K562 (cell line): ENCODE measurements at regions not wholly inside any gene's neighbourhood (a gene's known extent, or its start where the extent isn't known, plus 50 kb on each side); places are given as distances from the start of the nearest gene placed in this dataset.

ENCODE experiments used
- ATAC-seq: fragments of 200-7000 bp; cut with Tn5 transposase; 3 replicates; pipeline ENCODE4 v1.9.1; 2020; ENCODE audit warnings: moderate library complexity
- BruUV-seq: library from RNA; stranded (reverse); fragments of 400-500 nt; replicated peaks from 2 replicates; lab custom pipeline; 2021; lab: Mats Ljungman, UMichigan
- CTCF ChIA-PET: fragments of 300-600 bp; formaldehyde crosslinking; extraction: SDS; loops from one replicate; lab custom pipeline; 2021; ENCODE audit warnings: low intra/inter-chr PET ratio; lab: Yijun Ruan, JAX
- POLR2A ChIA-PET: fragments of 300-600, 350-650 bp; sonication (Branson Sonifier 250); formaldehyde crosslinking; extraction: SDS; loops from one replicate; lab custom pipeline; 2021; ENCODE audit warnings: antibody characterized with exemption, inconsistent platforms; lab: Yijun Ruan, JAX
- DNase-seq, 4 experiments: peaks; one replicate each; pipeline versions ENCODE4 v3.0.0 to v3.0.0-alpha.2; 2011 to 2018; ENCODE audit warnings: low spot score in 3 of 4, mixed read lengths in 3 of 4; ENCODE audit errors: extremely low read depth in 1 of 4
- FAIRE-seq: peaks from 2 replicates; lab custom pipeline; 2011; peaks lifted over from hg19 to GRCh38; lab: Jason Lieb, UNC
- H2AFZ ChIP-seq: 2 replicates; pipeline ENCODE4 v1.6.0; 2011; ENCODE audit warnings: low read depth, low read length, control low read depth, inconsistent platforms
- H3K27ac ChIP-seq: fragments of 200-600 bp; 3 replicates; pipeline ENCODE4 v1.8.0; 2011; ENCODE audit warnings: low read depth, mild to moderate bottlenecking, control low read depth, inconsistent platforms, low read length, moderate library complexity, mixed read lengths; ENCODE audit errors: extremely low read depth
- H3K27me3 ChIP-seq, 2 experiments: fragments of 300-600 bp in 1 of 2; 2 replicates in 1 of 2; 3 replicates in 1 of 2; pipeline versions ENCODE4 v1.6.0 to v1.8.0; 2011; ENCODE audit warnings: inconsistent platforms in 2 of 2, low read length in 2 of 2, mild to moderate bottlenecking in 1 of 2, mixed read lengths in 1 of 2, moderate library complexity in 1 of 2; ENCODE audit not compliant: control insufficient read depth in 2 of 2, insufficient read depth in 2 of 2
- H3K36me3 ChIP-seq: fragments of 300-600 bp; 3 replicates; pipeline ENCODE4 v1.8.0; 2011; ENCODE audit warnings: mild to moderate bottlenecking, low read length, inconsistent platforms; ENCODE audit not compliant: control insufficient read depth, insufficient read depth
- H3K4me1 ChIP-seq, 2 experiments: fragments of 200-600 bp in 1 of 2; replicated peaks in 1 of 2; 2 replicates in 1 of 2; 3 replicates in 1 of 2; pipeline versions ENCODE4 v1.5.1 to v1.8.0; 2011; ENCODE audit warnings: inconsistent platforms in 2 of 2, low read length in 2 of 2, mild to moderate bottlenecking in 1 of 2, mixed read lengths in 1 of 2, moderate library complexity in 1 of 2; ENCODE audit not compliant: control insufficient read depth in 2 of 2, insufficient read depth in 2 of 2
- H3K4me2 ChIP-seq: 2 replicates; pipeline ENCODE4 v1.6.1; 2011; ENCODE audit warnings: low read length, control low read depth, inconsistent platforms, mixed read lengths; ENCODE audit not compliant: insufficient read depth
- H3K4me3 ChIP-seq: fragments of 200-600 bp; sonication (generic), shearing (Covaris generic); 2 replicates; pipeline ENCODE4 v1.5.1; 2016; ENCODE audit warnings: control low read depth, inconsistent platforms
- H3K79me2 ChIP-seq: fragments of 200-600 bp; 3 replicates; pipeline ENCODE4 v1.8.0; 2011; ENCODE audit warnings: low read length, inconsistent platforms; ENCODE audit not compliant: control insufficient read depth, insufficient read depth
- H3K9ac ChIP-seq, 2 experiments: 2 replicates each; pipeline versions ENCODE4 v1.6.0 to v1.6.1; 2011; ENCODE audit warnings: low read depth in 2 of 2, low read length in 2 of 2, control low read depth in 1 of 2, inconsistent platforms in 1 of 2, mild to moderate bottlenecking in 1 of 2, mixed read lengths in 1 of 2; ENCODE audit not compliant: insufficient read depth in 1 of 2
- H3K9me1 ChIP-seq: one replicate; pipeline ENCODE4 v1.6.0; 2011; ENCODE audit warnings: inconsistent platforms, mild to moderate bottlenecking, low read length, moderate library complexity; ENCODE audit not compliant: control insufficient read depth, insufficient read depth
- H3K9me3 ChIP-seq: replicated peaks from 2 replicates; pipeline ENCODE4 v1.5.1; 2011; ENCODE audit warnings: low read depth, low read length, inconsistent platforms; ENCODE audit not compliant: control insufficient read depth, insufficient read depth
- H4K20me1 ChIP-seq: replicated peaks from 2 replicates; pipeline ENCODE4 v1.6.1; 2011; ENCODE audit warnings: low read length, inconsistent platforms, mixed read lengths; ENCODE audit not compliant: control insufficient read depth, insufficient read depth
- ARHGAP35 ChIP-seq: fragments of 450-650 bp; IDR thresholded peaks from 2 replicates; pipeline ENCODE4 v1.6.1; 2018; ENCODE audit not compliant: partially characterized antibody
- CAMTA2 ChIP-seq: fragments of 250-450 bp; sonication (Bioruptor Pico); conservative IDR thresholded peaks from 2 replicates; pipeline ENCODE4 v1.5.1; 2022
- CBX2 ChIP-seq: fragments of 200-600 bp; sonication (generic); IDR thresholded peaks from one replicate; pipeline ENCODE4 v1.6.1; 2012; ENCODE audit warnings: mild to moderate bottlenecking, low read length, inconsistent platforms; ENCODE audit not compliant: insufficient read depth, poor library complexity, severe bottlenecking
- CEBPB ChIP-seq: fragments of 450-650 bp; IDR thresholded peaks from 2 replicates; pipeline ENCODE4 v1.6.1; 2016; ENCODE audit warnings: missing genetic modification characterization, missing compliant biosample characterization
- KLF10 ChIP-seq: fragments of 250-450 bp; sonication (Bioruptor Pico); IDR thresholded peaks from 2 replicates; pipeline ENCODE4 v1.6.1; 2021; ENCODE audit warnings: matching md5 sums
- NBN ChIP-seq: fragments of 450-650 bp; IDR thresholded peaks from 2 replicates; pipeline ENCODE4 v1.6.1; 2016; ENCODE audit warnings: low read depth, mild to moderate bottlenecking
- NR1H2 ChIP-seq: sonication (generic); formaldehyde crosslinking; IDR thresholded peaks from 2 replicates; pipeline ENCODE4 v1.4.0; 2020; ENCODE audit warnings: mild to moderate bottlenecking, missing genetic modification reagents
- POU5F1 ChIP-seq: fragments of 150-350 bp; IDR thresholded peaks from 2 replicates; pipeline ENCODE4 v1.6.1; 2014; ENCODE audit warnings: borderline replicate concordance, low read length, low read depth, mild to moderate bottlenecking; ENCODE audit not compliant: partially characterized antibody
- RB1 ChIP-seq: fragments of 450-650 bp; IDR thresholded peaks from 2 replicates; pipeline ENCODE4 v1.6.1; 2017; ENCODE audit warnings: low read depth, mild to moderate bottlenecking
- RBM22 ChIP-seq: fragments of 200-400 bp; formaldehyde crosslinking; IDR thresholded peaks from 2 replicates; pipeline ENCODE4 v1.6.1; 2018; ENCODE audit warnings: low read length, low read depth; ENCODE audit not compliant: poor library complexity, severe bottlenecking
- RNF2 ChIP-seq: sonication (generic); IDR thresholded peaks from 2 replicates; pipeline ENCODE4 v1.6.1; 2016
- TAF7 ChIP-seq: fragments of 450-650 bp; IDR thresholded peaks from 2 replicates; pipeline ENCODE4 v1.6.1; 2016; ENCODE audit warnings: missing genetic modification characterization, missing compliant biosample characterization
- TRIM24 ChIP-seq, 2 experiments: fragments of 450-650 bp; IDR thresholded peaks; 2 replicates each; pipeline ENCODE4 v1.6.1; 2016
- YY1 ChIP-seq, 3 experiments: IDR thresholded peaks; 2 replicates each; pipeline ENCODE4 v1.6.1; 2011; ENCODE audit warnings: low read length in 2 of 3, mild to moderate bottlenecking in 2 of 3, moderate library complexity in 2 of 3, borderline replicate concordance in 1 of 3, control low read depth in 1 of 3, low read depth in 1 of 3; ENCODE audit not compliant: insufficient read depth in 3 of 3, insufficient replicate concordance in 2 of 3, control insufficient read depth in 1 of 3, insufficient read length in 1 of 3; ENCODE audit errors: extremely low read depth in 1 of 3
- ZNF324 ChIP-seq: fragments of 250-450 bp; sonication (Bioruptor Pico); IDR thresholded peaks from 2 replicates; pipeline ENCODE4 v1.4.0; 2020; ENCODE audit warnings: mild to moderate bottlenecking
- ZNF445 ChIP-seq: fragments of 250-450 bp; sonication (Bioruptor Pico); IDR thresholded peaks from 2 replicates; pipeline ENCODE4 v1.4.0; 2020; ENCODE audit warnings: low read depth, mild to moderate bottlenecking, moderate library complexity
- ZNF57 ChIP-seq: fragments of 450-650 bp; formaldehyde crosslinking; IDR thresholded peaks from 2 replicates; pipeline ENCODE4 v1.4.0; 2020; ENCODE audit warnings: mild to moderate bottlenecking, moderate library complexity
- ZNF75A ChIP-seq: fragments of 450-650 bp; formaldehyde crosslinking; IDR thresholded peaks from 2 replicates; pipeline ENCODE4 v1.4.0; 2020; ENCODE audit warnings: mild to moderate bottlenecking
- WGBS: fragments of 100-300 bp; shearing (Covaris generic); methylation state at CpG from one replicate; pipeline ENCODE4 v1.1.6; 2016; ENCODE audit warnings: low coverage, mixed read lengths; ENCODE audit not compliant: insufficient coverage; ENCODE audit errors: missing lambda C conversion rate; 5-methylcytosine and 5-hydroxymethylcytosine counted together
- in situ Hi-C: fragments of 300-500 bp; cut with MboI; formaldehyde crosslinking; loops from 4 replicates; pipeline ENCODE4 v1.15.0; 2018; ENCODE audit warnings: inconsistent platforms, mixed read lengths
- intact Hi-C: fragments of 100-400 bp; cut with micrococcal nuclease; formaldehyde crosslinking; loops from 2 replicates; pipeline ENCODE4 v1.14.2; 2022
- TF ChIP-seq, protein P1 (sequence below): sonication (generic); formaldehyde crosslinking; IDR thresholded peaks from 2 replicates; pipeline ENCODE4 v1.8.1; 2023; ENCODE audit warnings: mild to moderate bottlenecking, missing genetic modification reagents
- TF ChIP-seq, protein P2 (sequence below): fragments of 250-450 bp; sonication (Bioruptor Pico); IDR thresholded peaks from 2 replicates; pipeline ENCODE4 v1.8.0; 2021; ENCODE audit warnings: mild to moderate bottlenecking, moderate library complexity
- TF ChIP-seq, protein P3 (sequence below): conservative IDR thresholded peaks from 2 replicates; pipeline ENCODE4 v1.6.1; 2011; ENCODE audit warnings: low read depth, mild to moderate bottlenecking, low read length; ENCODE audit not compliant: control insufficient read depth

- TF ChIP-seq CBX2 (no peak), ARHGAP35 (no peak), CEBPB (tag) (no peak)
- TF ChIP-seq, protein P1, sequence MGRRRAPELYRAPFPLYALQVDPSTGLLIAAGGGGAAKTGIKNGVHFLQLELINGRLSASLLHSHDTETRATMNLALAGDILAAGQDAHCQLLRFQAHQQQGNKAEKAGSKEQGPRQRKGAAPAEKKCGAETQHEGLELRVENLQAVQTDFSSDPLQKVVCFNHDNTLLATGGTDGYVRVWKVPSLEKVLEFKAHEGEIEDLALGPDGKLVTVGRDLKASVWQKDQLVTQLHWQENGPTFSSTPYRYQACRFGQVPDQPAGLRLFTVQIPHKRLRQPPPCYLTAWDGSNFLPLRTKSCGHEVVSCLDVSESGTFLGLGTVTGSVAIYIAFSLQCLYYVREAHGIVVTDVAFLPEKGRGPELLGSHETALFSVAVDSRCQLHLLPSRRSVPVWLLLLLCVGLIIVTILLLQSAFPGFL = no peak
- TF ChIP-seq, protein P2, sequence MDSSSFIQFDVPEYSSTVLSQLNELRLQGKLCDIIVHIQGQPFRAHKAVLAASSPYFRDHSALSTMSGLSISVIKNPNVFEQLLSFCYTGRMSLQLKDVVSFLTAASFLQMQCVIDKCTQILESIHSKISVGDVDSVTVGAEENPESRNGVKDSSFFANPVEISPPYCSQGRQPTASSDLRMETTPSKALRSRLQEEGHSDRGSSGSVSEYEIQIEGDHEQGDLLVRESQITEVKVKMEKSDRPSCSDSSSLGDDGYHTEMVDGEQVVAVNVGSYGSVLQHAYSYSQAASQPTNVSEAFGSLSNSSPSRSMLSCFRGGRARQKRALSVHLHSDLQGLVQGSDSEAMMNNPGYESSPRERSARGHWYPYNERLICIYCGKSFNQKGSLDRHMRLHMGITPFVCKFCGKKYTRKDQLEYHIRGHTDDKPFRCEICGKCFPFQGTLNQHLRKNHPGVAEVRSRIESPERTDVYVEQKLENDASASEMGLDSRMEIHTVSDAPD (CRISPR knock-in tag) = no peak
Measured at GRCh38 chr2:240223631-240224030, 83.2 kb upstream of the OTOS start (continued).

DNA sequence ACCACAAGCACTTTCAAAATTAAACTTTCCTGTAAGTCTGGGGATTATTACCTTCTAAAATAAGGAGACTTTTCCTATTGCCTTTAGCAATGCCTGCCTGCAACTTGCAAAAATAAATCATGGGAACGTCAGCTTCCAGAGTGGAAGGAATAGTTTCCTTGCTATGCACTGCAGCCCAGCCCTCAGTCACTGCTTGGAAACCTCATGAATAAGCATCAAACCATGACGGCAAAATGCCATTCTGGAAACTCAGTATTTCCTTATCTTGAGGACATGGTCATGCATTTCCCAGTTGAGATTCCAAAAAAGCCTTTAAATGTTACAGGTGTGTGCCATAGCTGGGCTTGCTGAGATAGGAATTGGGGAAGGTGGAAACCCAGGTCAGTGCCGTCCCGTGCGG is 84.2 kb upstream of the OTOS start:
- ChIA-PET CTCF (no interaction called here), POLR2A (no interaction called here)
- no peaks in the 10 kb centered on the region for H3K79me2 ChIP-seq
- H2AFZ ChIP-seq = no peak overlapping the region
- no peak overlapping the region for H3K4me2 ChIP-seq
- no TSS peak for BruUV-seq
- DNase-seq (no peak), ATAC-seq (no peak), FAIRE-seq (no peak)
- no peaks in the 10 kb centered on the region for H3K4me1 ChIP-seq
- H3K9ac ChIP-seq = no peak overlapping the region
- intact Hi-C loops (no loop called here), in situ Hi-C loops (no loop called here)
- H3K36me3 ChIP-seq = no peaks in the 10 kb centered on the region
- H3K27ac ChIP-seq = no peak overlapping the region
- H3K9me3 ChIP-seq = no peaks in the 10 kb centered on the region; the same call in 1 of the 2 replicates
- H4K20me1 ChIP-seq = no peaks in the 10 kb centered on the region
- H3K27me3 ChIP-seq = peaks cover 0 to 10% of the 10 kb centered on the region in 2 experiments; a peak in 1 of 5 replicates
- H3K9me1 ChIP-seq = no peaks in the 10 kb centered on the region
- 2% methylated on average over 5 of the region's 5 CpGs for WGBS
- no peak overlapping the region for H3K4me3 ChIP-seq
- no peak for TF ChIP-seq TRIM24 (IDR thresholded peaks at IDR 0.05)
- TF ChIP-seq NBN = no peak
- TF ChIP-seq NR1H2 (CRISPR knock-in tag) = no peak
- TF ChIP-seq YY1 (IDR thresholded peaks at IDR 0.05; ENCODE audit: borderline replicate concordance in 1 of 3, control insufficient read depth in 1 of 3, extremely low read depth in 1 of 3, insufficient read depth in 3 of 3, insufficient read length in 1 of 3, insufficient replicate concordance in 2 of 3, low read depth in 1 of 3, low read length in 2 of 3) = no peak
- TF ChIP-seq TAF7 (tag) = no peak
- no peak for TF ChIP-seq ZNF75A
- no peak for TF ChIP-seq RNF2
- TF ChIP-seq ZNF324 (CRISPR knock-in tag) = no peak
- TF ChIP-seq KLF10 (CRISPR knock-in tag) = no peak
- TF ChIP-seq POU5F1 = no peak
- no peak for TF ChIP-seq RB1
- TF ChIP-seq ZNF445 = no peak
- TF ChIP-seq ZNF57 (CRISPR knock-in tag) = no peak
- no peak for TF ChIP-seq RBM22
- TF ChIP-seq CAMTA2 (CRISPR knock-in tag) = no peak
- TF ChIP-seq, protein P3, sequence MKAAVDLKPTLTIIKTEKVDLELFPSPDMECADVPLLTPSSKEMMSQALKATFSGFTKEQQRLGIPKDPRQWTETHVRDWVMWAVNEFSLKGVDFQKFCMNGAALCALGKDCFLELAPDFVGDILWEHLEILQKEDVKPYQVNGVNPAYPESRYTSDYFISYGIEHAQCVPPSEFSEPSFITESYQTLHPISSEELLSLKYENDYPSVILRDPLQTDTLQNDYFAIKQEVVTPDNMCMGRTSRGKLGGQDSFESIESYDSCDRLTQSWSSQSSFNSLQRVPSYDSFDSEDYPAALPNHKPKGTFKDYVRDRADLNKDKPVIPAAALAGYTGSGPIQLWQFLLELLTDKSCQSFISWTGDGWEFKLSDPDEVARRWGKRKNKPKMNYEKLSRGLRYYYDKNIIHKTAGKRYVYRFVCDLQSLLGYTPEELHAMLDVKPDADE = no peak
